SU-DHL-6 (cell line): ENCODE measurements at regions not wholly inside any gene's neighbourhood (a gene's known extent, or its start where the extent isn't known, plus 50 kb on each side); places are given as distances from the start of the nearest gene placed in this dataset.

Experiments used
- H2AFZ ChIP-seq: fragments of 200-600 bp; sonication (generic); 2 replicates; pipeline ENCODE4 v1.6.1; 2014; ENCODE audit warnings: low read depth, mild to moderate bottlenecking, moderate library complexity, mixed read lengths, antibody characterized with exemption, low read length; ENCODE audit not compliant: severe bottlenecking
- H3F3A ChIP-seq: fragments of 200-600 bp; shearing (Covaris generic); 2 replicates; pipeline ENCODE4 v1.6.0; 2016; ENCODE audit warnings: antibody characterized with exemption, mild to moderate bottlenecking; ENCODE audit not compliant: insufficient read depth
- H3K27ac ChIP-seq: fragments of 200-600 bp; sonication (generic); 2 replicates; pipeline ENCODE4 v1.5.1; 2016; ENCODE audit warnings: low read depth, mild to moderate bottlenecking, low read length, moderate library complexity, mixed read lengths
- H3K27me3 ChIP-seq: fragments of 200-600 bp; sonication (generic), shearing (Covaris generic); 2 replicates; pipeline ENCODE4 v1.6.0; 2014; ENCODE audit warnings: mild to moderate bottlenecking, low read length
- H3K36me3 ChIP-seq: fragments of 200-600 bp; sonication (generic); 2 replicates; pipeline ENCODE4 v1.6.1; 2014; ENCODE audit warnings: mild to moderate bottlenecking, low read length, mixed read lengths
- H3K4me2 ChIP-seq: fragments of 300-600, 200-600 bp; shearing (Covaris generic), sonication (generic); 2 replicates; pipeline ENCODE4 v1.6.0; 2014; ENCODE audit warnings: low read length, low read depth, mild to moderate bottlenecking; ENCODE audit not compliant: poor library complexity, severe bottlenecking
- H3K4me3 ChIP-seq: fragments of 200-600 bp; sonication (generic); 2 replicates; pipeline ENCODE4 v1.5.1; 2014; ENCODE audit warnings: antibody characterized with exemption, low read length, mild to moderate bottlenecking, mixed read lengths; ENCODE audit not compliant: insufficient read depth, poor library complexity, severe bottlenecking
- H3K79me2 ChIP-seq: fragments of 200-600 bp; sonication (generic); 2 replicates; pipeline ENCODE4 v1.6.1; 2014; ENCODE audit warnings: mild to moderate bottlenecking, low read length, moderate library complexity; ENCODE audit not compliant: insufficient read depth
- H3K9ac ChIP-seq: fragments of 200-600 bp; sonication (generic); 2 replicates; pipeline ENCODE4 v1.7.0; 2014; ENCODE audit warnings: mild to moderate bottlenecking, low read length
- H3K9me2 ChIP-seq: fragments of 200-600 bp; sonication (generic); replicated peaks from 2 replicates; pipeline ENCODE4 v1.6.1; 2014; ENCODE audit warnings: low read length; ENCODE audit not compliant: insufficient read depth
- H3K9me3 ChIP-seq: fragments of 200-600 bp; sonication (generic); 2 replicates; pipeline ENCODE4 v1.6.1; 2014; ENCODE audit warnings: low read length, mixed read lengths; ENCODE audit not compliant: insufficient read depth
- H4K20me1 ChIP-seq: fragments of 200-600 bp; sonication (generic); 2 replicates; pipeline ENCODE4 v1.6.1; 2014; ENCODE audit warnings: low read depth, mild to moderate bottlenecking, antibody characterized with exemption, low read length, moderate library complexity, mixed read lengths
- CTCF ChIP-seq: fragments of 200-600 bp; sonication (generic); IDR thresholded peaks from one replicate; pipeline ENCODE4 v1.5.1; 2017; ENCODE audit warnings: antibody characterized with exemption, mild to moderate bottlenecking, low read length, moderate library complexity; ENCODE audit not compliant: insufficient read depth, poor library complexity, severe bottlenecking
- EZH2phosphoT487 ChIP-seq: fragments of 200-600 bp; sonication (generic), shearing (Covaris generic); conservative IDR thresholded peaks from 2 replicates; pipeline ENCODE4 v1.6.1; 2018; ENCODE audit warnings: mild to moderate bottlenecking, antibody characterized with exemption, low read length, moderate library complexity, mixed read lengths

GRCh38 chr3:110414855-110415254 is 656.8 kb upstream of the NECTIN3 start:
- no peak overlapping the region for H3K4me3 ChIP-seq
- H3K36me3 ChIP-seq: no peaks in the 10 kb centered on the region
- no peak overlapping the region for H2AFZ ChIP-seq
- no peaks in the 10 kb centered on the region for H3F3A ChIP-seq
- H3K79me2 ChIP-seq: no peaks in the 10 kb centered on the region
- H3K4me2 ChIP-seq: no peak overlapping the region
- no peaks in the 10 kb centered on the region for H4K20me1 ChIP-seq
- no peaks in the 10 kb centered on the region for H3K9me3 ChIP-seq
- H3K27me3 ChIP-seq: no peaks in the 10 kb centered on the region
- H3K9me2 ChIP-seq: no peaks in the 10 kb centered on the region
- no peak overlapping the region for H3K9ac ChIP-seq
- no peak overlapping the region for H3K27ac ChIP-seq
- TF ChIP-seq EZH2phosphoT487: no peak
- TF ChIP-seq CTCF: no peak

- Histone ChIP-seq H3K4me2 (no peak overlapping the region), H3K36me3 (no peaks in the 10 kb centered on the region), H3K79me2 (no peaks in the 10 kb centered on the region), H3K9me2 (no peaks in the 10 kb centered on the region), H3K27ac (no peak overlapping the region), H3K4me3 (no peak overlapping the region), H3F3A (no peaks in the 10 kb centered on the region), H3K27me3 (no peaks in the 10 kb centered on the region), H2AFZ (no peak overlapping the region), H3K9ac (no peak overlapping the region), H4K20me1 (no peaks in the 10 kb centered on the region), H3K9me3 (no peaks in the 10 kb centered on the region)
- TF ChIP-seq CTCF (no peak), EZH2phosphoT487 (no peak)
These were observed 652.5 kb upstream of the NECTIN3 start for GRCh38 chr3:110419096-110419495.

GRCh38 chr3:110419601-110420000 is 652.0 kb upstream of the NECTIN3 start:
- H3K4me3 ChIP-seq: no peak overlapping the region
- H3K27me3 ChIP-seq: no peaks in the 10 kb centered on the region
- H3K36me3 ChIP-seq: no peaks in the 10 kb centered on the region
- H3K9me3 ChIP-seq: no peaks in the 10 kb centered on the region
- no peak overlapping the region for H3K27ac ChIP-seq
- H4K20me1 ChIP-seq: no peaks in the 10 kb centered on the region
- no peak overlapping the region for H3K9ac ChIP-seq
- no peaks in the 10 kb centered on the region for H3F3A ChIP-seq
- no peaks in the 10 kb centered on the region for H3K79me2 ChIP-seq
- no peak overlapping the region for H3K4me2 ChIP-seq
- no peak overlapping the region for H2AFZ ChIP-seq
- no peaks in the 10 kb centered on the region for H3K9me2 ChIP-seq
- TF ChIP-seq CTCF: no peak
- no peak for TF ChIP-seq EZH2phosphoT487
